HG02943 (cell line): ENCODE measurements at regions not wholly inside any gene's neighbourhood (a gene's known extent, or its start where the extent isn't known, plus 50 kb on each side); places are given as distances from the start of the nearest gene placed in this dataset.

Experiments used
- ATAC-seq: cut with Tn5 transposase; IDR thresholded peaks from one replicate; pipeline ENCODE4 v1.9.1; 2021; ENCODE audit warnings: mild to moderate bottlenecking, low read depth, moderate library complexity; ENCODE audit not compliant: unreplicated experiment

GRCh38 chr1:221066351-221067001 lies 187.2 kb downstream of the HLX start:
- no peak for ATAC-seq

GRCh38 chr1:221067721-221068120 lies 188.5 kb downstream of the HLX start:
- no peak for ATAC-seq

DNA sequence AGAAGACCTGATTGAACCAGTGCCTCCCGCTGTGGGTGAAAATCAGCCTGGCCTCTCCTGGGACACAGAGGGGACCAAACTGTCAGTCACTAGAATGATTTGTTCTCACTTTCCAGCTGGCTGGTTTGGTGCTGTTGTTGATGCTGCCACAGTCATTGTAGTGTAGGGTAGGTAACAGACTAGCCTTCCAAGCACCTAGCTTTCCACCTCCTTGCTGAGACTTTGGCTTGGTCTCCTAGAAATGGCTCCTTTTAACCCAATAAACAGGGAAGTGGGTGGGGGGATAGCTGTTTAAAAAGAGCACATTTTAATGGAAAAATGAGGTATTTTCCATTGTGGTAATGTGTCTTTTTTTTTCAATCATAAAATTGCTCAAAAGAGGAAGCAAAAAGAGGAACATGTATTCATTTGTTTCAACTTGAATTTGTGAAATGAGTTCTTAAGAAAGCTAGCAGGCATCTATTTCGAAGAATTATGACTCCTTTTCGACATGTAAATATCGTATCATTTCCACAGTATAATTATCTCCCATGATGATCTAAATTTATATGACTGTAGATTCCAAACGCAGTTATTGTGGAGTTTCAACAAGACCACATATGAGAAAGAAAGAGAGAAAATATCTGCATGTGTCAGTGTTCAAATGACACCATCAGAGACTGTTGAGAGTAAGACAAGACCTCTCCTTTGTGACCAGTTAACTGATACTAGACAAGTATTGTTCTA lies 190.1 kb downstream of the HLX start:
- peak; percentile 88 for ATAC-seq

DNA sequence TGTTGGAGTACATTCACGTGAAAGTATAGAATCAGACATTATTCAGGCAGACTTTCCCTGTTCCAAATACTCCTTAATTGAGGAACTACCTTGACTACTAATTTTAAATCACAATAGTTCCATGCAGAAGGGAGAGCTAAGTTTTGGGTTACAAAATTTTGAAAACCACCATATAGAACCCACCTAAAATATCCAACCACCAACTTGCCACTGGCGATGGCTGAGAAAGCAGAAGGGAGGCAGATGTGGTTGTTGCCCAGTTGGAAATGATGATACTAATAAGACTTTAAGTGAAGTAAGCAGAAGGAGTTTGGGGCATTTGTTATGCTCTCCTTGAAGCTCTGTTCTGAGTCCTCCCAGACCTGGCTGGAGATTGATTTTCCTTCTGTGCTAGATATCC lies 190.7 kb downstream of the HLX start:
- ATAC-seq: no peak

GRCh38 chr1:221071777-221072176 lies 192.5 kb downstream of the HLX start:
- no peak for ATAC-seq

- ATAC-seq: no peak
Observed at GRCh38 chr1:221072214-221072613, 193.0 kb downstream of the HLX start.

GRCh38 chr1:221074332-221074731 lies 195.1 kb downstream of the HLX start:
- ATAC-seq: no peak

DNA sequence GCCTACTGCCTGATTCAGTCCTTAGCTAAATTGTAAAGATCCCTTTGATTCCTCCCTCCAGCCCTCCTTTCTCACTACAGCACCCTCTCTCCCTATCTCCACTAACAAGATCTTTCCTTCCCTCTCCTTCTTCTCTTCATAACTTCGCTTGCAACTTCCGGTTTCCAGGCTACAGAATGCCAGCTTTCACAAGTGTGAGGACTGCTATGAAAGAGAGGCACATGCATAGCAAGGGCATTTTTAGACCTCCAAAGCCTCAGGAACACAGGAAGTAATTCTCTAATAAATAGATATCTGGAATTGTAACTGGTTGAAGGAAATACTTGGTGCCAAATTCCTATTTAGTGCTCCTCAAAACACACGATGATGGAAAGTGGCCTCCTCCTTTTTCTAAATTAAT lies 196.7 kb downstream of the HLX start:
- no peak for ATAC-seq

DNA sequence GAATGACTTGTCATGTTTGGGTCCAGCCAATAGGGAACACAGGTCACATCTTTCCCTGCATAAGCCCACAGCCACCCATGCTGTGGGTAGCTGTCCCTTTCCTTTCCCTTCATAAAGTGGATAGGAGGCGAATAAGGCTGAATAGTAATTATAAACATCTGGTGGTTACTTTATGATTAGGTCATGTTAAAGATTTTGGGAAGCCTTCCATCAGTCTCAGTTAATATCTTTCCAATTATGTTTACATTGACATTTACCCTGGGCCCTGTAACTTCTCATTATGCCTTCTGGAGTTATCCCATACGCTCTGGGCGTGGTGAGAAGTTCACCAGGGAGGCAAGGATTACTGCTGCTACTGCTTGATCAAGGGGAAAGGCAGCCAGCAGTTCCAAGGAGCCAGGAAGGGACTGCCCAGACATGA lies 197.2 kb downstream of the HLX start:
- ATAC-seq: no peak

- ATAC-seq: no peak
Observed at GRCh38 chr1:221078260-221078965, 199.2 kb downstream of the HLX start.

- no peak for ATAC-seq
Observed at GRCh38 chr1:221083902-221084301, 204.7 kb downstream of the HLX start.

- no peak for ATAC-seq
Observed at GRCh38 chr1:221084681-221085080, 205.4 kb downstream of the HLX start.

- ATAC-seq: no peak
Observed at GRCh38 chr1:221085701-221086375, 206.6 kb downstream of the HLX start.

DNA sequence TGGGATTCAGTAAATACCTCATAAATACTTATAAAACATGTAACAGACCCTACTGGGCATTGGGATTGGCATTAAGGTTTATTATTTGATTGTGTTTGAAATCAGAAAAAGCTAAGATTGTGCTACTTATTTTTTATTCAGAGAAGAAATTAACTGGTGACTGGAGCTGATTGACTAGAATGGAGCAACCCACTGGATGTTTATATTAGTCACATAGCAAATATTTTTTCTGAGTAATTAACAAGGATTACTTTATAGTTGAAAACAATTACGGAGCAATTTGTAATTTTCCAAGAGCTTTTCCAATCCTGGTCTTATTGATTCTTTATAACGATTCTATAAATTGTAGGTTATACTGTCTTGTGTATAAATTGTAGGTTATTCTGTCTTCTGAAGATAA lies 208.7 kb downstream of the HLX start:
- no peak for ATAC-seq

- no peak for ATAC-seq
Observed at GRCh38 chr1:221089273-221089672, 210.0 kb downstream of the HLX start.

GRCh38 chr1:221089803-221090202 lies 210.6 kb downstream of the HLX start:
- ATAC-seq: no peak

DNA sequence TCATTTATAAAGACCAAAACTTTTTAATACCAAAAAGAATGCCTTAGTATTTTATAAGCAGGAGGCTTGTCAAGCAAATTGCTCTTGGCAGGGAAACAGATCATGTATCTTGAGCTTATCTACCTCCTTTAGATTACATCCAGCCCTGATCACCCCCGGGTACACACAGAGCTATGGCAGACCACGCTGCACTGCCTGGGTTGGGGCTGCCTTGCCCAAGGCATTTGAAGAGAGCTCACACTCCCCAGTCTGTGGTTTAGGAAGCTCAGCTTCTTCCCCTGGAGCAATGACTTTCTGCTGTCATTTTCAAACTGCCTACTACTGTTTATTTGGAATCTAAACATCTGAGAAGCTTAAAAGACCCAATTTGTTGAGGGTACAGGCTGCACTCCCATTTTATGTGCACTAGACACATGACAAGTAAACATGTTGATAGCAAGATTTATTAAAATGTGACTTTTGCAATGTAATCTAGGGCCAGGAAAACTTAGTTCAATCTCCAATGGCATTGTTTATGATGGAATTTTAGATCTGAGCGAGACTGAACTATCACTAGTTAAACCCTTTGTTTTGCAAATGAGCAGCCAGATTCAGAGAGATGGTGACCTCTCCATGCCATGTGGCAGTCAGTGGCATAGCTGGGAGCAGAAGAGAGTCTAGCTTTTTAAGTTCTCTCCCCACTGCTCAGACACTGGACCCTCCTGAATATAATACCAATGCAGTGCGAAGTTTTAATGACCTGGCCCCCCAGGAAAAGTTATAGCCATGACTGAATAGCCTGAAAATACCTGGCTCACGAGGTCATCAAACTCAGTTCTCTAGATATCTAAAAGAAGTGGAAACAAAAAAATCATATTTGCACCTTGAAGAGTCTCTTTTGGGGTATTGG lies 214.9 kb downstream of the HLX start:
- no peak for ATAC-seq

GRCh38 chr1:221097479-221098281 lies 218.4 kb downstream of the HLX start:
- ATAC-seq: no peak
